ENCODE measurements at regions not wholly inside any gene's neighbourhood (a gene's known extent, or its start where the extent isn't known, plus 50 kb on each side); places are given as distances from the start of the nearest gene placed in this dataset.

- Histone ChIP-seq H3K9me3 (ENCODE audit: low read length) (no peaks in the 10 kb centered on the region), H3K9ac (ENCODE audit: low read length) (no peak overlapping the region), H3K36me3 (ENCODE audit: insufficient read depth, low read length) (no peaks in the 10 kb centered on the region), H3K27ac (ENCODE audit: low read length) (no peak overlapping the region), H3K27me3 (ENCODE audit: insufficient read depth, low read depth, low read length) (peaks cover 9% of the 10 kb centered on the region), H3F3A (ENCODE audit: insufficient read depth, low read length, poor library complexity, severe bottlenecking) (no peaks in the 10 kb centered on the region), H3K9me2 (ENCODE audit: insufficient read depth, low read length) (no peaks in the 10 kb centered on the region), H3K79me2 (replicated peaks; ENCODE audit: insufficient read depth, low read length) (no peaks in the 10 kb centered on the region), H4K20me1 (ENCODE audit: insufficient read depth) (no peaks in the 10 kb centered on the region), H2AFZ (ENCODE audit: low read depth, low read length) (no peak overlapping the region), H3K4me3 (ENCODE audit: low read length) (peak overlapping the region; percentile 66), H3K4me2 (ENCODE audit: low read length) (peak overlapping the region; percentile 51)
- TF ChIP-seq SMC3 (conservative IDR thresholded peaks at IDR 0.05; ENCODE audit: poor library complexity) (no peak), EZH2 (IDR thresholded peaks at IDR 0.05; ENCODE audit: borderline replicate concordance, insufficient read depth, low read length, poor library complexity, severe bottlenecking) (no peak), MXI1 (conservative IDR thresholded peaks at IDR 0.05; ENCODE audit: poor library complexity, severe bottlenecking) (no peak), REST (IDR thresholded peaks at IDR 0.05; ENCODE audit: borderline replicate concordance) (no peak), RAD21 (conservative IDR thresholded peaks at IDR 0.05) (no peak), EP300 (conservative IDR thresholded peaks at IDR 0.05; ENCODE audit: poor library complexity, severe bottlenecking) (no peak), TAF1 (IDR thresholded peaks at IDR 0.05; ENCODE audit: low read depth) (no peak), POLR2AphosphoS5 (IDR thresholded peaks at IDR 0.05) (no peak)
- TF ChIP-seq, protein P1, sequence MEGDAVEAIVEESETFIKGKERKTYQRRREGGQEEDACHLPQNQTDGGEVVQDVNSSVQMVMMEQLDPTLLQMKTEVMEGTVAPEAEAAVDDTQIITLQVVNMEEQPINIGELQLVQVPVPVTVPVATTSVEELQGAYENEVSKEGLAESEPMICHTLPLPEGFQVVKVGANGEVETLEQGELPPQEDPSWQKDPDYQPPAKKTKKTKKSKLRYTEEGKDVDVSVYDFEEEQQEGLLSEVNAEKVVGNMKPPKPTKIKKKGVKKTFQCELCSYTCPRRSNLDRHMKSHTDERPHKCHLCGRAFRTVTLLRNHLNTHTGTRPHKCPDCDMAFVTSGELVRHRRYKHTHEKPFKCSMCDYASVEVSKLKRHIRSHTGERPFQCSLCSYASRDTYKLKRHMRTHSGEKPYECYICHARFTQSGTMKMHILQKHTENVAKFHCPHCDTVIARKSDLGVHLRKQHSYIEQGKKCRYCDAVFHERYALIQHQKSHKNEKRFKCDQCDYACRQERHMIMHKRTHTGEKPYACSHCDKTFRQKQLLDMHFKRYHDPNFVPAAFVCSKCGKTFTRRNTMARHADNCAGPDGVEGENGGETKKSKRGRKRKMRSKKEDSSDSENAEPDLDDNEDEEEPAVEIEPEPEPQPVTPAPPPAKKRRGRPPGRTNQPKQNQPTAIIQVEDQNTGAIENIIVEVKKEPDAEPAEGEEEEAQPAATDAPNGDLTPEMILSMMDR (IDR thresholded peaks at IDR 0.05; ENCODE audit: poor library complexity, severe bottlenecking): no peak
These were observed 156.0 kb upstream of the CADM1 start for GRCh38 chr11:115660030-115660805.

DNA sequence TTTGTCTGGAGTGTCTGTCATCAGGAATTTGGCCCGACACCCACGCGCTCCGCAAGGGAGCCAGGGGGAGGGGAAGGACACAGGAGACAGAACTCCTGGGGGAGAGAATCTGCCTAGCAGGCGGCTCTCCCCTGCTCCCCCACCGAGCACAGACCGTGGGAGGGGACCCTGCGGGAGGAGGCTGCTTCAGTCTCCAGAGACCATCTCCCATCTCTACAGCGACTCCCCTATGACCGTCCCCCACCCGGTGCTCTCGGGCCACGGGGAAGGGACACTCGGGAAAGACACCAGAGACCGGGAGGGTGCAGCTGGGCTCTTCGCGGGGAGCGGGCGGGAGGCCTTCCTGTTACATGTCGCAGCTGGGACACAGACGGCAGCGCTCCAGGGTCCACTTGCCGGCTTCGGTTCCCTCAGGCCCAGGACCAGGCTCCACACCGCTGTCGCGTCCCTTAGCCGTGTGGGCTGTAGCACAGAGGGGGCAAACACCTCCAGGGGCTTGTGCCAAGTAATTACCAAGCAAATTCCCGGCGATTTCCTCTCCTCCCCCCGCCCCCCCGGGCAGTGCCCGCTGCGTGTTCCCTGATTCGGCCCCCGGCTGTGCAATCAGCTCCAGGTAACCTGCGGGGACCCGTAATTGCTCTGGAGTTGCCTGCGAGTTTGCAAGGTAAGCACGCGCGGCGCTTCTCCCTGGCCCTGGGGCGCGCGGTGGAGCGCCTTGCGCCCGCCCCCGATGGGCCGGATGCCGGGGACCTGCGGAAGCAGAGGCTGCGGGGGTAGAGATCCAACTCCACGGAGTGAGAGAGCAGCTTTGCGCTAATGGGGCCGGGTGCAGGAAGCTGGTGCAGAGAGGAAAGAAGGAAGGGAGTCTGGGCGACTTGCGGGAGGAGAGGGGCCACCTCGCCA is 155.1 kb upstream of the CADM1 start:
- Histone ChIP-seq H3K27ac (ENCODE audit: low read length) (no peak overlapping the region), H3K4me2 (ENCODE audit: low read length) (peak overlapping the region; percentile 51), H2AFZ (ENCODE audit: low read depth, low read length) (no peak overlapping the region), H3K36me3 (ENCODE audit: insufficient read depth, low read length) (no peaks in the 10 kb centered on the region), H4K20me1 (ENCODE audit: insufficient read depth) (no peaks in the 10 kb centered on the region), H3K79me2 (replicated peaks; ENCODE audit: insufficient read depth, low read length) (no peaks in the 10 kb centered on the region), H3K9ac (ENCODE audit: low read length) (no peak overlapping the region), H3K9me2 (ENCODE audit: insufficient read depth, low read length) (no peaks in the 10 kb centered on the region), H3K9me3 (ENCODE audit: low read length) (no peaks in the 10 kb centered on the region), H3K27me3 (ENCODE audit: insufficient read depth, low read depth, low read length) (peaks cover 9% of the 10 kb centered on the region), H3K4me3 (ENCODE audit: low read length) (peak overlapping the region; percentile 66), H3F3A (ENCODE audit: insufficient read depth, low read length, poor library complexity, severe bottlenecking) (no peaks in the 10 kb centered on the region)
- no peak for TF ChIP-seq MXI1 (conservative IDR thresholded peaks at IDR 0.05; ENCODE audit: poor library complexity, severe bottlenecking)
- no peak for TF ChIP-seq POLR2AphosphoS5 (IDR thresholded peaks at IDR 0.05)
- no peak for TF ChIP-seq REST (IDR thresholded peaks at IDR 0.05; ENCODE audit: borderline replicate concordance)
- no peak for TF ChIP-seq TAF1 (IDR thresholded peaks at IDR 0.05; ENCODE audit: low read depth)
- no peak for TF ChIP-seq EP300 (conservative IDR thresholded peaks at IDR 0.05; ENCODE audit: poor library complexity, severe bottlenecking)
- no peak for TF ChIP-seq SMC3 (conservative IDR thresholded peaks at IDR 0.05; ENCODE audit: poor library complexity)
- TF ChIP-seq RAD21 (conservative IDR thresholded peaks at IDR 0.05): no peak
- TF ChIP-seq, protein P1 (IDR thresholded peaks at IDR 0.05; ENCODE audit: poor library complexity, severe bottlenecking): no peak
- no peak for TF ChIP-seq EZH2 (IDR thresholded peaks at IDR 0.05; ENCODE audit: borderline replicate concordance, insufficient read depth, low read length, poor library complexity, severe bottlenecking)

All from neural cell (in vitro differentiated cells).